ENCODE measurements at regions not wholly inside any gene's neighbourhood (a gene's known extent, or its start where the extent isn't known, plus 50 kb on each side); places are given as distances from the start of the nearest gene placed in this dataset.

DNA sequence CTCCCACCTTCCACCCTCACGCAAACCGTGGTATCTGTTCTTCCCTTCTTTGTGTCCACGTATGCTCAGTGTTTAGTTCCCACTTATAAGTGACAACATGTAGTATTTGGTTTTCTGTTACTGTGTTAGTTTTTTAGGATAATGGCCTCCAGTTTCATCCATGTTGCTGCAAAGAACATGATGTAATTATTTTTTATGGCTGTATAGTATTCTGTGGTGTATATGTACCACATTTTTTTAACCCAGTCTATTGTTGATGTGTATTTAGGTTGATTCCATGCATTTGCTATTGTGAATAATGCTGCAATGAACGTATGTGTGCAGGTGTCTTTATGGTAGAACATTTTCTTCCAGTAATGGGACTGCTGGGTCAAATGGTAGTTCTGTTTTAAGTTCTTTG is 228.1 kb downstream of the FBXO8 start:
- no peak for TF ChIP-seq FOXM1 (IDR thresholded peaks at IDR 0.05; ENCODE audit: borderline replicate concordance)
- no peak for TF ChIP-seq BHLHE40 (IDR thresholded peaks at IDR 0.05; ENCODE audit: borderline replicate concordance)
- no peak for TF ChIP-seq NFRKB (IDR thresholded peaks at IDR 0.05)
- TF ChIP-seq ELF4 (IDR thresholded peaks at IDR 0.05): no peak
- TF ChIP-seq SP1 (IDR thresholded peaks at IDR 0.05): no peak
- no peak for TF ChIP-seq L3MBTL2 (conservative IDR thresholded peaks at IDR 0.05)
- TF ChIP-seq, protein P1, sequence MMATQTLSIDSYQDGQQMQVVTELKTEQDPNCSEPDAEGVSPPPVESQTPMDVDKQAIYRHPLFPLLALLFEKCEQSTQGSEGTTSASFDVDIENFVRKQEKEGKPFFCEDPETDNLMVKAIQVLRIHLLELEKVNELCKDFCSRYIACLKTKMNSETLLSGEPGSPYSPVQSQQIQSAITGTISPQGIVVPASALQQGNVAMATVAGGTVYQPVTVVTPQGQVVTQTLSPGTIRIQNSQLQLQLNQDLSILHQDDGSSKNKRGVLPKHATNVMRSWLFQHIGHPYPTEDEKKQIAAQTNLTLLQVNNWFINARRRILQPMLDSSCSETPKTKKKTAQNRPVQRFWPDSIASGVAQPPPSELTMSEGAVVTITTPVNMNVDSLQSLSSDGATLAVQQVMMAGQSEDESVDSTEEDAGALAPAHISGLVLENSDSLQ (IDR thresholded peaks at IDR 0.05): no peak
- no peak for TF ChIP-seq FOXK2 (IDR thresholded peaks at IDR 0.05)
- no peak for TF ChIP-seq HDGF (IDR thresholded peaks at IDR 0.05; ENCODE audit: borderline replicate concordance)
- TF ChIP-seq SUZ12 (IDR thresholded peaks at IDR 0.05): no peak
- no peak for TF ChIP-seq TARDBP (IDR thresholded peaks at IDR 0.05)
- no peak for TF ChIP-seq CTBP1 (IDR thresholded peaks at IDR 0.05; ENCODE audit: borderline replicate concordance)
- no peak for TF ChIP-seq FOXA1 (IDR thresholded peaks at IDR 0.05)

Measured in HEK293T (cell line).